ENCODE measurements at regions not wholly inside any gene's neighbourhood (a gene's known extent, or its start where the extent isn't known, plus 50 kb on each side); places are given as distances from the start of the nearest gene placed in this dataset.

GRCh38 chr20:6616421-6616820, 151.1 kb upstream of the BMP2 start:
- Histone ChIP-seq H3K9me3 (ENCODE audit: control insufficient read depth, insufficient read depth, low read length) (no peaks in the 10 kb centered on the region), H3K27me3 (ENCODE audit: control insufficient read depth, insufficient read depth, low read length) (no peaks in the 10 kb centered on the region), H3K4me3 (ENCODE audit: low read length) (no peak overlapping the region), H3K4me1 (ENCODE audit: control insufficient read depth, insufficient read depth, low read length) (no peaks in the 10 kb centered on the region), H3K36me3 (ENCODE audit: control insufficient read depth, insufficient read depth, low read length) (no peaks in the 10 kb centered on the region), H3K27ac (ENCODE audit: low read length) (no peak overlapping the region)
- WGBS (ENCODE audit: insufficient coverage, insufficient read length): no CpG with 5 or more reads among the region's 1 CpG
- DNase-seq (ENCODE audit: low read depth, low spot score): no peak

- H3K27me3 ChIP-seq (ENCODE audit: control insufficient read depth, insufficient read depth, low read length): no peaks in the 10 kb centered on the region
- H3K9me3 ChIP-seq (ENCODE audit: control insufficient read depth, insufficient read depth, low read length): no peaks in the 10 kb centered on the region
- H3K4me1 ChIP-seq (ENCODE audit: control insufficient read depth, insufficient read depth, low read length): no peaks in the 10 kb centered on the region
- H3K36me3 ChIP-seq (ENCODE audit: control insufficient read depth, insufficient read depth, low read length): no peaks in the 10 kb centered on the region
- no peak overlapping the region for H3K4me3 ChIP-seq (ENCODE audit: low read length)
- no CpG with 5 or more reads among the region's 1 CpG for WGBS (ENCODE audit: insufficient coverage, insufficient read length)
- DNase-seq (ENCODE audit: low read depth, low spot score): no peak
- no peak overlapping the region for H3K27ac ChIP-seq (ENCODE audit: low read length)
These were observed 152.7 kb upstream of the BMP2 start for GRCh38 chr20:6614836-6615235.

GRCh38 chr20:6613280-6613861, 154.1 kb upstream of the BMP2 start:
- H3K9me3 ChIP-seq (ENCODE audit: control insufficient read depth, insufficient read depth, low read length): no peaks in the 10 kb centered on the region
- H3K4me1 ChIP-seq (ENCODE audit: control insufficient read depth, insufficient read depth, low read length): no peaks in the 10 kb centered on the region
- no peak for DNase-seq (ENCODE audit: low read depth, low spot score)
- H3K27ac ChIP-seq (ENCODE audit: low read length): no peak overlapping the region
- no peaks in the 10 kb centered on the region for H3K27me3 ChIP-seq (ENCODE audit: control insufficient read depth, insufficient read depth, low read length)
- no peaks in the 10 kb centered on the region for H3K36me3 ChIP-seq (ENCODE audit: control insufficient read depth, insufficient read depth, low read length)
- H3K4me3 ChIP-seq (ENCODE audit: low read length): no peak overlapping the region
- WGBS (ENCODE audit: insufficient coverage, insufficient read length): no CpG with 5 or more reads among the region's 8 CpGs

GRCh38 chr20:6612606-6612923, 154.9 kb upstream of the BMP2 start:
- no peaks in the 10 kb centered on the region for H3K9me3 ChIP-seq (ENCODE audit: control insufficient read depth, insufficient read depth, low read length)
- no CpG with 5 or more reads among the region's 1 CpG for WGBS (ENCODE audit: insufficient coverage, insufficient read length)
- H3K36me3 ChIP-seq (ENCODE audit: control insufficient read depth, insufficient read depth, low read length): no peaks in the 10 kb centered on the region
- DNase-seq (ENCODE audit: low read depth, low spot score): no peak
- no peak overlapping the region for H3K27ac ChIP-seq (ENCODE audit: low read length)
- no peak overlapping the region for H3K4me3 ChIP-seq (ENCODE audit: low read length)
- H3K4me1 ChIP-seq (ENCODE audit: control insufficient read depth, insufficient read depth, low read length): no peaks in the 10 kb centered on the region
- H3K27me3 ChIP-seq (ENCODE audit: control insufficient read depth, insufficient read depth, low read length): no peaks in the 10 kb centered on the region; the same call in 1 of the 2 replicates

GRCh38 chr20:6611911-6612605, 155.4 kb upstream of the BMP2 start:
- WGBS (ENCODE audit: insufficient coverage, insufficient read length): no CpG with 5 or more reads among the region's 2 CpGs
- no peak for DNase-seq (ENCODE audit: low read depth, low spot score)
- H3K4me3 ChIP-seq (ENCODE audit: low read length): no peak overlapping the region

GRCh38 chr20:6606651-6607050, 160.8 kb upstream of the BMP2 start:
- Histone ChIP-seq H3K9me3 (ENCODE audit: control insufficient read depth, insufficient read depth, low read length) (no peaks in the 10 kb centered on the region), H3K36me3 (ENCODE audit: control insufficient read depth, insufficient read depth, low read length) (no peaks in the 10 kb centered on the region), H3K4me3 (ENCODE audit: low read length) (no peak overlapping the region), H3K4me1 (ENCODE audit: control insufficient read depth, insufficient read depth, low read length) (no peaks in the 10 kb centered on the region), H3K27ac (ENCODE audit: low read length) (no peak overlapping the region), H3K27me3 (ENCODE audit: control insufficient read depth, insufficient read depth, low read length) (no peaks in the 10 kb centered on the region; the same call in 1 of the 2 replicates)
- no CpG with 5 or more reads among the region's 3 CpGs for WGBS (ENCODE audit: insufficient coverage, insufficient read length)
- no peak for DNase-seq (ENCODE audit: low read depth, low spot score)

More at GRCh38 chr20:6611911-6612605, 155.4 kb upstream of the BMP2 start:
- no peaks in the 10 kb centered on the region for H3K9me3 ChIP-seq (ENCODE audit: control insufficient read depth, insufficient read depth, low read length)
- no peaks in the 10 kb centered on the region for H3K4me1 ChIP-seq (ENCODE audit: control insufficient read depth, insufficient read depth, low read length)
- no peaks in the 10 kb centered on the region for H3K36me3 ChIP-seq (ENCODE audit: control insufficient read depth, insufficient read depth, low read length)
- no peak overlapping the region for H3K27ac ChIP-seq (ENCODE audit: low read length)
- no peaks in the 10 kb centered on the region; the same call in 1 of the 2 replicates for H3K27me3 ChIP-seq (ENCODE audit: control insufficient read depth, insufficient read depth, low read length)

- H3K27ac ChIP-seq (ENCODE audit: low read length): no peak overlapping the region
These were observed 162.2 kb upstream of the BMP2 start for GRCh38 chr20:6605055-6605935.

GRCh38 chr20:6604179-6604578, 163.3 kb upstream of the BMP2 start:
- DNase-seq (ENCODE audit: low read depth, low spot score): no peak
- no peak overlapping the region for H3K4me3 ChIP-seq (ENCODE audit: low read length)
- no peaks in the 10 kb centered on the region; the same call in 1 of the 2 replicates for H3K27me3 ChIP-seq (ENCODE audit: control insufficient read depth, insufficient read depth, low read length)
- H3K27ac ChIP-seq (ENCODE audit: low read length): no peak overlapping the region
- H3K9me3 ChIP-seq (ENCODE audit: control insufficient read depth, insufficient read depth, low read length): no peaks in the 10 kb centered on the region
- H3K36me3 ChIP-seq (ENCODE audit: control insufficient read depth, insufficient read depth, low read length): no peaks in the 10 kb centered on the region
- no peaks in the 10 kb centered on the region for H3K4me1 ChIP-seq (ENCODE audit: control insufficient read depth, insufficient read depth, low read length)
- no CpG with 5 or more reads among the region's 3 CpGs for WGBS (ENCODE audit: insufficient coverage, insufficient read length)

More at GRCh38 chr20:6605055-6605935, 162.2 kb upstream of the BMP2 start:
- DNase-seq (ENCODE audit: low read depth, low spot score): no peak
- Histone ChIP-seq H3K4me3 (ENCODE audit: low read length) (no peak overlapping the region), H3K36me3 (ENCODE audit: control insufficient read depth, insufficient read depth, low read length) (no peaks in the 10 kb centered on the region), H3K27me3 (ENCODE audit: control insufficient read depth, insufficient read depth, low read length) (no peaks in the 10 kb centered on the region; the same call in 1 of the 2 replicates), H3K9me3 (ENCODE audit: control insufficient read depth, insufficient read depth, low read length) (no peaks in the 10 kb centered on the region), H3K4me1 (ENCODE audit: control insufficient read depth, insufficient read depth, low read length) (no peaks in the 10 kb centered on the region)
- no CpG with 5 or more reads among the region's 4 CpGs for WGBS (ENCODE audit: insufficient coverage, insufficient read length)

- Histone ChIP-seq H3K4me1 (ENCODE audit: control insufficient read depth, insufficient read depth, low read length) (no peaks in the 10 kb centered on the region; the same call in 1 of the 2 replicates), H3K4me3 (ENCODE audit: low read length) (no peak overlapping the region), H3K9me3 (ENCODE audit: control insufficient read depth, insufficient read depth, low read length) (no peaks in the 10 kb centered on the region), H3K27me3 (ENCODE audit: control insufficient read depth, insufficient read depth, low read length) (no peaks in the 10 kb centered on the region), H3K27ac (ENCODE audit: low read length) (no peak overlapping the region), H3K36me3 (ENCODE audit: control insufficient read depth, insufficient read depth, low read length) (no peaks in the 10 kb centered on the region)
- no peak for DNase-seq (ENCODE audit: low read depth, low spot score)
- no CpG with 5 or more reads among the region's 5 CpGs for WGBS (ENCODE audit: insufficient coverage, insufficient read length)
These were observed 167.4 kb upstream of the BMP2 start for GRCh38 chr20:6599876-6600735.

GRCh38 chr20:6595704-6596103, 171.8 kb upstream of the BMP2 start:
- no CpG with 5 or more reads among the region's 4 CpGs for WGBS (ENCODE audit: insufficient coverage, insufficient read length)
- no peaks in the 10 kb centered on the region; the same call in 1 of the 2 replicates for H3K4me1 ChIP-seq (ENCODE audit: control insufficient read depth, insufficient read depth, low read length)
- no peak overlapping the region for H3K4me3 ChIP-seq (ENCODE audit: low read length)
- H3K36me3 ChIP-seq (ENCODE audit: control insufficient read depth, insufficient read depth, low read length): no peaks in the 10 kb centered on the region
- H3K27ac ChIP-seq (ENCODE audit: low read length): no peak overlapping the region
- DNase-seq (ENCODE audit: low read depth, low spot score): no peak
- H3K27me3 ChIP-seq (ENCODE audit: control insufficient read depth, insufficient read depth, low read length): no peaks in the 10 kb centered on the region
- no peaks in the 10 kb centered on the region for H3K9me3 ChIP-seq (ENCODE audit: control insufficient read depth, insufficient read depth, low read length)
